MG63 (cell line): ENCODE measurements at regions not wholly inside any gene's neighbourhood (a gene's known extent, or its start where the extent isn't known, plus 50 kb on each side); places are given as distances from the start of the nearest gene placed in this dataset.

Source experiments
- DNase-seq: peaks from one replicate; pipeline ENCODE4 v3.0.0-alpha.2; 2020
- H3K27me3 ChIP-seq: fragments of 250-450 bp; sonication (Bioruptor Pico); 2 replicates; pipeline ENCODE4 v1.5.1; 2020; ENCODE audit warnings: mild to moderate bottlenecking, moderate library complexity
- H3K36me3 ChIP-seq: fragments of 250-450 bp; sonication (Bioruptor Pico); 2 replicates; pipeline ENCODE4 v1.5.1; 2020; ENCODE audit warnings: mild to moderate bottlenecking, moderate library complexity
- H3K4me3 ChIP-seq: fragments of 250-450 bp; sonication (Bioruptor Pico); 2 replicates; pipeline ENCODE4 v1.5.1; 2020; ENCODE audit warnings: mild to moderate bottlenecking, moderate library complexity
- H3K9me3 ChIP-seq: fragments of 250-450 bp; sonication (Bioruptor Pico); 2 replicates; pipeline ENCODE4 v1.5.1; 2020; ENCODE audit warnings: mild to moderate bottlenecking, moderate library complexity

DNA sequence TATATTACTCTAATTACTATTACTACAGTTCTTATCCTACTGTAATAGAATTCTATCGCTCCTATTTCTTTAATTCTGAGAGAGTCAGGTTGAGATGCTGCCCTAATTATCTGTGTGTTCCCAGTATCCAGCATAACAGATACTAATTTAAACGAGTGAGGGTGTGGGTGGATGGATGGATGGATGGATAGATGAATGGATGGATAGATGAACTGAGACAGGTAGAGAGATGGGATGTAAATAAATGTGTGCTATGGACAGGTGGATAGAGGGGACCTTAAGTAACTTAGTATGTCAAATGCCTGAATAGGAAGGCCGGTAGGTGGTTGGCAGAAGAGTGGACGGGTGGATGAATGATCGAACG is 143.6 kb upstream of the ADRA1B start:
- no peak for DNase-seq
- H3K9me3 ChIP-seq = no peaks in the 10 kb centered on the region
- no peaks in the 10 kb centered on the region for H3K27me3 ChIP-seq
- peak overlapping the region; percentile 36 for H3K4me3 ChIP-seq
- no peaks in the 10 kb centered on the region for H3K36me3 ChIP-seq

DNA sequence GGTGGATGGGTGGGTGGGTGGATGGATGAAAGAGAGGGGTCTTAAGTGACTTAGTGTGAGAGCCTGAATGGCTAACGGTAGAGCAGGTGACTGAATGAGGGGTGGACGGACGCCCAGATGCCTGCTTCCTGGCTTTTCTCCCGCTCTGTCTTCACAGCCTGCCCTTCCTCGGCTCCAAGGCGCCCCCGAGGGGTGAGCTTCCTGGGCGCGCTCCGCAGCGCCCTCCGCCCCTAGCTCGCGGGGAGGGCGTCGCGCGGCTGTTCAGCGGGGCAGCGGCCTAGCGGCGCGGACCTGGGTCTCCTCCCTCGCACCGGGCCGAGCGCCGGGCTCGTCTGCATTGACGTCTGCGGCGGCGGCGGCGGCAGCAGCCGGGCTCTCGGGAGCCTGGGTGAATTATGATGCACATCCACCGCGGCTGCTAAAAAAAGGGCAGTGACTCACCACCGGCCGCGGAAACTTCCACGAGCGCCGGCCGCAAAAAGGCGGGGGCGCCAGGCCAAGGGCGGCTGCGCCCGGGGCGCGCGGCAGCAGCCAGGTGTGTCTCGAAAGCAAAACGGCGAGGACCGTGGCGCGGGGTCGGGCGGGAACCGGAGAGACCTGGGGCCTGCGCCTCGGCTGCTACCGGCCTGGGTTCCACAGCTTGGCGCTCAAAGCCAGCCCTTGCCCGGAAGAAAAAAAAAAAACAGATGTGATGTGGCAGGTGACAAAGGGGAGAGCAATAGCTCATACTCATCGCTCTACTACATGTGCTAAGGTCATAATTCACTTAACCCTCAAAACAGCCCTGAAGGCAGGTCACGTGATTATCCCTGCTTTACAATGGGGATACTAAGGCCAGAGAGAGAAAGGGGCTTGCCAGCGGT is 143.0 kb upstream of the ADRA1B start:
- peak; percentile 90 for DNase-seq
- Histone ChIP-seq H3K27me3 (no peaks in the 10 kb centered on the region), H3K4me3 (peak overlapping the region; percentile 36), H3K9me3 (no peaks in the 10 kb centered on the region), H3K36me3 (no peaks in the 10 kb centered on the region)

DNA sequence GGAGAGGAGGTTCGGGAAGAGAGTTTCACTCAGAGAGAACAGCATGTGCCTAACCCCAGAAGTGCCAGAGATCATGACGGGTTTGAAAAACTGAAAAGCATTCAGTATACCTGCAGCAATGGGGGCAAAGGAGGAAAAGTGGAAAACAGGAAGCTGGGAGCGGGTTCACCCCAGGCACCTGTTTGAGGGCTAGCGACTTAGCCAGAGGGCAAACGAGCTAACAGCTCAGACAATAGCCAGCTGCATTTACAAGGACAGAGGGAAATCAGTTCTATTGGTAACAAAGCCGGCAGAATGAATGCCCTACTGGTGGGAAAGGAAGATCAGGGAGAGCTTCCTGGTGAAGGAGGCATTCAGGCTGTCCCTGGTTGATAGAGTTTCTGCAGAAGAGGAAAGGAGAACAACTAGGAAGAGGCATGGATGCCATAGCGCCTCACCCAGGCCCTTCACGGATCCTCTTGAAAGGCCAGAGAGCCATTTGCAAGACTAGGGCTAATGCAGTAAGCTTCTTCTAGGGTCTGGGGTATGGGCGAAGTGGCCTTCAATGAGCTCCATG is 141.7 kb upstream of the ADRA1B start:
- Histone ChIP-seq H3K36me3 (no peaks in the 10 kb centered on the region), H3K27me3 (no peaks in the 10 kb centered on the region), H3K4me3 (no peak overlapping the region), H3K9me3 (no peaks in the 10 kb centered on the region)
- DNase-seq = no peak

DNA sequence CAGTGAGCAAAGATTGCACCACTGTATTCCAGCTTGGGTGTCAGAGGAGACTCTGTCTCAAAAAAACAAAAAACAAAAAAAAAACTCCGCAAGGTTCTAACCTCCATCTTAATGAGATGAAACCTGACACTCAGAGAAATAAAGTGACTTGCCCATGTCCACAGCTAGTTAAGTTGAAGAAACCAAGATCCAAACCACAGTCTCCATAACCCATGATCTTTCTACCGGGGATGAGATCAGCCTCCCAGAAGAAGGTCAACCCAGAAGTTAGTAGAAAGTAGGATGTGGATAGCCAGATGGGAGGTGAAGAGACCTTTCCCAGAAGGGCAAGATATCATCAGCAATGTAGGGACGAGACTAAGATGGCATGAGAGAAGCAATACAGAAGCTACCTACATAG is 140.4 kb upstream of the ADRA1B start:
- Histone ChIP-seq H3K27me3 (no peaks in the 10 kb centered on the region), H3K4me3 (no peak overlapping the region), H3K9me3 (no peaks in the 10 kb centered on the region), H3K36me3 (no peaks in the 10 kb centered on the region)
- no peak for DNase-seq

DNA sequence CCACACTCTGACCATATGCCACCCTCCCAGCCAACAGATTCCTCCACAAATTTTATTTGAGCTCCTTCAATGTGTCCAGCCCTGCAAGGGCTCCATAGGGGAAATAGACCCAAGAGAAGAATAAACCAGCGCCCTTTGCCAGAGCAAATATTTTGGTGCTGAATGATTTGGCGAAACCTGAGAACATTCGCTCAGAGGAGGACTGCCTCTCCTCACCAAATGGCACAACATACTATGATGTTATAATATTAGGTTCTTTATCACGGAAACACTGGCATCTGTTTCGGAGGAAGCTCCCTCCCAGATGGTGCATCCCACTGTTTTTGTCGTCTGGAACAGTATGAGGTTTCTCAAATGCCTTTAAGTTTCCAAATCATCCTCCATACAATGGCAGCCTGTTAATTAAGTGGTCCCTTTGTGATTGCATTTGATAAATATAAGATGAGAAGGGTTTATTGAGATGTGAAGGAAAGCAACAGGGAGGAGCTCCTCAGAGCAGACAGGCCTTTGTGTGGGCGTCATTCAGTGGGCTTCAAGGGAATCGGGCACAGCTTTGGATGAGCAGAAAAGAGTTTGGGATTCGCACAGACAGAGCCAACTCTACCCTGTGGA is 139.1 kb upstream of the ADRA1B start:
- H3K27me3 ChIP-seq = no peaks in the 10 kb centered on the region
- H3K9me3 ChIP-seq = no peaks in the 10 kb centered on the region
- peak; percentile 77 for DNase-seq
- no peaks in the 10 kb centered on the region for H3K36me3 ChIP-seq
- H3K4me3 ChIP-seq = no peak overlapping the region

DNA sequence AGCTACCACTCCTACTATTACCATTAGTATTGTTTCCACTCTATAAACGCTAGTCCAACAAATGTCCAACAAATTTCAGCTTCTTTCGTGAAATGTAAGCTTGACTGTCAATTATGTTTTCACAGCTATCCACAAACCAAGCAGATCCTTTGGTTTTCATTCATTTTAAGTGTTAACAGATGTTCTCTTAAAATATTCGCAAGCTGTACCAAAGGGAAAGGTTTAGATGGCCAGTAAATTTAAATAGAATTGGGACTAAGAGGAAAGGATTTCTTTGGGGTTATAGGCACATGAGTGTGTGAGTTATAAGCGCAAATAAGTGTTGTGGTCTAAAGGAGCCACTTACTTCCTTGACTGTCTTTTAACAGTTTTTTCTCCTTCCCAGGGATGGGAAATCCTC is 136.8 kb upstream of the ADRA1B start:
- Histone ChIP-seq H3K4me3 (no peak overlapping the region), H3K36me3 (no peaks in the 10 kb centered on the region), H3K9me3 (no peaks in the 10 kb centered on the region), H3K27me3 (no peaks in the 10 kb centered on the region)
- DNase-seq = no peak

DNA sequence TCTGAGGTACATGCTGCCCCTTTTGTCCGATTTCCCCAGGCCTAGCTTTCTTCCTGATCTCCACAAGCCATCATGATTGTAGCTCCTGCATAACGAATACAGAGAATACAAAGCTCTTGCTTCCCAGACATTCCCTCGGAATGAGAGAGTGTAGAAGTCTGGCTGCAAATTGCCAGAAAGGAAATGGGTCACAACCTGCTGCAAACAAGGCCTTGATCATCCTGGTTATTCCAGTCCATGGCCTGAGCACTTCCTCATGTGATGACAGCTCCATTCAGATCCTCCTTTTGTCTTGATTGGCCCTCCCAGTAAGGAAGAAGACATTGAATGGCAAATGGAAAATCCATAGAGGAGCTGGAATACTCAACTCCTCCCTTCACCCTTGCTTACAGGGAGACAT is 136.0 kb upstream of the ADRA1B start:
- Histone ChIP-seq H3K9me3 (no peaks in the 10 kb centered on the region), H3K36me3 (no peaks in the 10 kb centered on the region), H3K4me3 (no peak overlapping the region), H3K27me3 (no peaks in the 10 kb centered on the region)
- no peak for DNase-seq

DNA sequence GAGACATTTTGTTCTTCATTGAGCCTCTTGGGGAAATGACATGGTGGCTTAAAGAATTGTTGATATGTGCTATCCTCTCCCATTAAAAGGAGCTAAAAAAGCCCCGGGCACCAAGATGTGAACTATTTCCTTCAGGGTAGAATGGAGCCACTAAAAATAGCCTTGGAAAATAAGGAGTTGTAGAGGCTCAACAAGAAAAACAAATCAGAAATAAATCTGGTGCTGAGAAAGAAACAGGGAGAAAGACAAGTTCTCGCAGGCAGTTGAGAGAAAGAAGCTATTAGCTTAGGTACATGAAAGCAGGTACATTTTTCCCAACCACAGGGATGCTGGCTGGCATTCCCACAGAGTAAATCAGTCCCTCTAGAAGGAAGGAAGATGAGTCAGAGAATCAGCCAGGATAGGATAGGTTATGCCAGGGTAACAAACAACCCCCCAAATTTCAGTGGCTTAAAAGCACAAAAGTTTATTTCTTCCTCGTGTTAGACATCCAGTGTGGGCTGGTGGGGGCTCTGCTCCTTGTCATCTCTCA is 134.6 kb upstream of the ADRA1B start:
- DNase-seq = no peak

DNA sequence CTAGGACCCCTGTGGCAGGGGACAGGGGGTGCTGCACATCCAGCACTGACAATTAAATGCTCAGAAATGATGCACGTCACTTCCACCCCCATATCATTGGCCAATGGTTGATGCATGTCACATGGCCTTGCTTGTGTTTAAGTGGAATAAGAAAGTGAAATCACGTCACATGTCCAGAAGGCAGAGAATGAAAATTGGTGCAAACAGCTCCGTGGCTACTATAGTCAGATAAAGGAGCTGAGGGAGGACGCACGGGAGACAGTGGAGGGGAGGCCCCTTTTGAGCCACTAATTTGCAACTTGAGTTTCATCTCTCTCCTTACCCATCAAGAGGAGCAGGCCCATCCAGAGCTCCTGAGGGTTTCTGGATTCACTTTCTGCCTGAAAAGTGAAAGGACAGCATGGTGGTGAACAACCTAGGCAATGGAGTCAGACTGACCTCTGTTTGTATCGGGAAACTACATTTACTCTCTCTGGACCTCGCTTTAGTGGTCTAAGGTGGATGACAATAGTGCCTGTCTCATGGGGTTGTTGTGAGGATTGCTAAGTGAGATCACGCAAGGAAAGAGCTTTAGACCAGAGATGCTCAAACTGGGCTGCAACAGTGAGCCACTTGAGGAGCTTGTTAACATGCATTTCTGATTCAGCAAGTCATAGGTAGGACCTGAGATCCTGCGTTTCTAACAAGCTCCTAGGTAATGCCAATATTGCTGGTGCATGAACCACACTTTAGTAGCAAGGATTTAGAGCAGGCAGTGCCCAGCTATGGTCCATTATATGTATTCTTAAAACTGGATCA is 133.9 kb upstream of the ADRA1B start:
- Histone ChIP-seq H3K36me3 (no peaks in the 10 kb centered on the region), H3K27me3 (peaks cover 2% of the 10 kb centered on the region; the same call in 1 of the 2 replicates), H3K9me3 (no peaks in the 10 kb centered on the region), H3K4me3 (no peak overlapping the region)
- no peak for DNase-seq

More for the DNA sequence above, 134.6 kb upstream of the ADRA1B start:
- H3K4me3 ChIP-seq = no peak overlapping the region
- H3K9me3 ChIP-seq = no peaks in the 10 kb centered on the region
- no peaks in the 10 kb centered on the region for H3K36me3 ChIP-seq
- H3K27me3 ChIP-seq = peaks cover 2% of the 10 kb centered on the region; the same call in 1 of the 2 replicates

DNA sequence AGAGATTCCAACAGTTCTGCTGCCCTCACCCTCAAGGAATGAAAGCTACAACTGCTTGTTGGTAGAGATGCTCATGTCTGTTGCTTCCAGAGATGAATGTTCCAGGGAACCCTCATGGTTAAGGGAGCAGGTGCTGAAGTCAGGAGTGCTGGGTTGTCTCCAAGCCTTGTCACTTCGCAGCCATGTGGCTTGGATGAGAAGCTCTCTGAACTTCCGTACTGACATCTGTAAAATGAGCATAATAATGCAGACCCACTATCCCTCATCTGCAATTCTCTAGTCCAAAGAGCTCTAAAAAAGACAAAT is 133.3 kb upstream of the ADRA1B start:
- no peaks in the 10 kb centered on the region for H3K36me3 ChIP-seq
- no peaks in the 10 kb centered on the region for H3K9me3 ChIP-seq
- no peak overlapping the region for H3K4me3 ChIP-seq
- no peak for DNase-seq
- peaks cover 2% of the 10 kb centered on the region; the same call in 1 of the 2 replicates for H3K27me3 ChIP-seq

DNA sequence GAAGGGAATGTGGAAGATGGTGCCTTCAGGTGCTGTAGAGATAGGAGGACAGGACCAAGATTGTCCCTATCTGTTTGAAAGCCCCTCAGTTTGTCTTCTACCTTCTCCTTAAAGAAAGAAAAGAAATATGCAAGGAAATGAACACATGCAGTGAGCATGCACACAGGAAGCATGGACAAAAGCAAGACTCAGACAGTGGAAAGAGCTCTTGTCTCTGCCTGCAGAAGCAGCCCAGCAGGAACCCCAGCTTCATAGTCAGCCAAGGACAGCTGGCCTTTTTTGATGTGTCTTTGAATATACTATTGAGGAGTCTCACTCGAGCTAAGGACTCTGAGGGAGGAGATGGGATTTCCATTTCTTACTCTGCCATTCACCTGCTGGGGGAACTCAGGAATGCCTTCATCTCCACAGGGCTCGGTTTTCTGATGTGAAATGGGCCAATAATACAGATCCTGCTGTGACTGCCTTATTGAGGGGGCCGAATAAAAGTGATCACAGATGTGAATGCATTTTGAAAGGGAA is 132.5 kb upstream of the ADRA1B start:
- no peak for DNase-seq
- peaks cover 2% of the 10 kb centered on the region; the same call in 1 of the 2 replicates for H3K27me3 ChIP-seq
- no peak overlapping the region for H3K4me3 ChIP-seq

DNA sequence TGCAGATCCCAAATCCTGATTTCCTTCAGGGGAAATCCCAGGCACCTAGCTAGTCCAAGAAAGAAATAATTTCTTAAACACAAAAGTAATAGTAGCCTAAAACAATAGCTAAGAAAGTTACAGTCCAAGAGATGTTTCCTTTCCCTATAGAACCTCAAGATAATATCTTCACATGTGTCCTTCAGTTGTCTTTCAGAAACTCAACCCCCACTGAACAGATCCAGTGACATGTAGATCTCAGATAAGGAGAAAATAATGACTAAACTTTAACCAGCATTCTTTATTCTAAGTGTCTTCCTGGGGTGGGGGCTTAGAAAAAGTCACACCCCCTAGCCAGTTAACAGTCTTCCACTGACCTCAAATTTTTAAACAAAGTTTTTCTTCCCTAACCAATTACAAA is 131.3 kb upstream of the ADRA1B start:
- Histone ChIP-seq H3K36me3 (no peaks in the 10 kb centered on the region), H3K27me3 (peaks cover 2% of the 10 kb centered on the region; the same call in 1 of the 2 replicates), H3K9me3 (no peaks in the 10 kb centered on the region), H3K4me3 (no peak overlapping the region)
- DNase-seq = no peak

More for the DNA sequence above, 132.5 kb upstream of the ADRA1B start:
- Histone ChIP-seq H3K9me3 (no peaks in the 10 kb centered on the region), H3K36me3 (no peaks in the 10 kb centered on the region)

DNA sequence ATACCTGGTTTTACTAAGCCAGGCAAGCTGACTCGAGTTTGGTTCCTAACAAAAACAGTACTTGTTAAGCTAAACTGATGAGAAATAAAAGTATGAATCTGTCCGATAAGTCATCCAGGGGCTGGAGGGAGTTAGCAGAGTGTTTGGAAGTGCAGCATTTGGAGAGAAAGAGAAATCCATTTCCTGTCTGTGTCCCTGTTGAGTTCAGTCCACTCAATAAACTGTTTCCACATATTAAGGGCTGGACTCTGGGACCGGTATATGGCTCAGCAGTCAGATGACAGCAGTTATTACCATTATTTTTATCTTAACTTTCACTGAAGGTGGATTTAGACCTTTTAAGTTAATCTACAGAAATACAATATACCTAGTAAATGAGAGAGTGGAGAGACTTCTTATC is 130.6 kb upstream of the ADRA1B start:
- no peaks in the 10 kb centered on the region for H3K36me3 ChIP-seq
- no peak for DNase-seq
- H3K27me3 ChIP-seq = peaks cover 2% of the 10 kb centered on the region; the same call in 1 of the 2 replicates
- no peak overlapping the region for H3K4me3 ChIP-seq
- H3K9me3 ChIP-seq = no peaks in the 10 kb centered on the region

DNA sequence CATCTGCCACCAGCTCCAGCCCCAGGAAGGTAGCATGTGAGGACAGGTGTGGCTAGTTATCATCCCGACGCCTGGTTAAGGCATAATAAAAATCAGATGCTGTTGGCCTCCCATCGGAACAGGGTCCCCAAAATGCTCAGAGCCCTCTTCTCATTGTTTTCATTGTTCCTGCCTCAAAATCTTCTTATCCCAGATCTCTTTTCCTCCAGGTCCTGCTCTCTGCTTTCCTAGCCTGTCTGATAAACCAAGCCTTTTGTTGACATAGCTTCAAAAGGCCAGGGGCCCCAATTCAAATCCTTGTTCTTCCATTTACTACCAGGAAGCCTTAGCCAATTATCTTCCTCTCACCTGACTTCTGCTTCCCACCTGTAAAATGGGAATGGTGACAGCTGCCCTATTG is 130.1 kb upstream of the ADRA1B start:
- Histone ChIP-seq H3K36me3 (no peaks in the 10 kb centered on the region), H3K27me3 (peaks cover 2% of the 10 kb centered on the region; the same call in 1 of the 2 replicates), H3K9me3 (no peaks in the 10 kb centered on the region), H3K4me3 (no peak overlapping the region)
- DNase-seq = no peak

DNA sequence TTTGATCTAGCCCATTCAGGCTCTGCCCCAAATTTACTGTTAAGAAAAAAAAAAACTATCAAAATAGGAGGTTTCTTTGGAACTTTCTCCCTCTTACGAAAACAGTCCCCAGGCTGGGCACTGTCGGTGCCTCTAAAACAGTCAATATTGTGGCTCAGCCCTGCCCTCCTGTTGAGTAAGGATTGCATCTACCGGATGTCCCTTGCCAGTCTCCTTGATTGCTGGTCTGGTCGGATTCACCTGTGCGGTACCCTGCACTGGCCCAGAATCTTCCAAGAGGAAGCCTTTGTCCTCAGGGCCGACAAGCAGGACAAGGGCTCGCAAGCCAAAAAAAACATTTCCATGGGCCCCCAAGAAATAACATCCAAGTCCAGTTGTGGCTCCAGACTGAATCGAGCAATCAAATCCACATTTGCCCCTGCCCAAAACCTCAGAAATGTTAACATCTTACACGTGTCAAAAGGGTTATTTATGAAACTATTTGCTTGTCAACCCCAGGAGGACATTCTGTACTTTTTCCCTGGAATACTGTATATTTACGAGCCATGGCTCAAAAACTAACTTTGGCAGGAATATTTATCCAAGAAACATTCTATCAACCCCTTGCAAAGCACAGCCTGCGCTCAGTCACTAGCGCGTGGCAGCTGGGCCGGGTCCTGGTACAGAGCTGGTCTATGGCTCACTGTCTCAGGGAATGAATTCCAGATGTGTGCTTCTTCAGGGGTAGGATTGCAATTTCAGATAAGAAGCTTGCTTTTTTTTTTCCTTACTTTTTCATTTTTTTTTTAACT is 129.2 kb upstream of the ADRA1B start:
- no peaks in the 10 kb centered on the region for H3K36me3 ChIP-seq
- H3K27me3 ChIP-seq = peaks cover 2% of the 10 kb centered on the region; the same call in 1 of the 2 replicates
- DNase-seq = no peak
- no peak overlapping the region for H3K4me3 ChIP-seq
- no peaks in the 10 kb centered on the region for H3K9me3 ChIP-seq

DNA sequence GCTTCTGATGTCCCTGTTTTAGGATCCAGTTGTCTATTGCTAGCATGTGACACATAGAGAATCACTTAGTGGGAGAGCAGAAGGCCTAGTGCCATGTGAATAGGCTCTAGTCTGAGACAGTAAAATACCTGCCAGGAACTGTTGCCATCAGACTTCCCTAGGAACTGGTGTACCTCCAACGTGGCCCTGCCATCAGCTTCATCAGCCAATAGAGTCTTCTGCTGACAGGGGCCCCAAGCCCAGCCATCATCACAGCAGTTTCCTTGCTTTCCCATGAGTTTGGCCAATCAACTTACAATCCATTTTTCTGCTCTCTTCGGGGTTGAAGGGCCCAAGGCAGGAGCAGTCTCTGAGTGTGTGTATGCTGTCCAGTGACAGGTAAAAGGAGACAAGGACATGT is 128.4 kb upstream of the ADRA1B start:
- DNase-seq = no peak
- Histone ChIP-seq H3K27me3 (peaks cover 2% of the 10 kb centered on the region; the same call in 1 of the 2 replicates), H3K9me3 (no peaks in the 10 kb centered on the region)

More for the DNA sequence above, 128.4 kb upstream of the ADRA1B start:
- no peaks in the 10 kb centered on the region for H3K36me3 ChIP-seq
- H3K4me3 ChIP-seq = no peak overlapping the region
